ENCODE measurements at regions not wholly inside any gene's neighbourhood (a gene's known extent, or its start where the extent isn't known, plus 50 kb on each side); places are given as distances from the start of the nearest gene placed in this dataset.
"Not testable (repeated sequence)": the region's sequence is repeated elsewhere in the genome, so short reads cannot be mapped to it uniquely, and the experiment has no call there.

GRCh38 chr2:234156326-234156725 is 105.8 kb downstream of the SPP2 start:
- DNase-seq (ENCODE audit: low read depth), result no peak

- DNase-seq (ENCODE audit: low read depth), result not testable (repeated sequence)
Measured at GRCh38 chr2:234152835-234153234, 102.3 kb downstream of the SPP2 start.

- DNase-seq (ENCODE audit: low read depth), result no peak
Measured at GRCh38 chr2:234147335-234147861, 96.9 kb downstream of the SPP2 start.

- no peak for DNase-seq (ENCODE audit: low read depth)
Measured at GRCh38 chr2:234146087-234146826, 95.8 kb downstream of the SPP2 start.

GRCh38 chr2:234145511-234145910 is 95.0 kb downstream of the SPP2 start:
- DNase-seq (ENCODE audit: low read depth), result no peak

- DNase-seq (ENCODE audit: low read depth), result no peak
Measured at GRCh38 chr2:234145057-234145456, 94.6 kb downstream of the SPP2 start.

GRCh38 chr2:234143896-234144295 is 93.4 kb downstream of the SPP2 start:
- DNase-seq (ENCODE audit: low read depth), result no peak

- DNase-seq (ENCODE audit: low read depth), result no peak
Measured at GRCh38 chr2:234142530-234142929, 92.0 kb downstream of the SPP2 start.

GRCh38 chr2:234139755-234140154 is 89.3 kb downstream of the SPP2 start:
- no peak for DNase-seq (ENCODE audit: low read depth)

- no peak for DNase-seq (ENCODE audit: low read depth)
Measured at GRCh38 chr2:234138836-234139235, 88.3 kb downstream of the SPP2 start.

GRCh38 chr2:234137400-234138014 is 87.0 kb downstream of the SPP2 start:
- no peak for DNase-seq (ENCODE audit: low read depth)

GRCh38 chr2:234136461-234136860 is 86.0 kb downstream of the SPP2 start:
- DNase-seq (ENCODE audit: low read depth), result no peak

- DNase-seq (ENCODE audit: low read depth), result peak; percentile 12
Measured at GRCh38 chr2:234135750-234136221, 85.3 kb downstream of the SPP2 start.

- no peak for DNase-seq (ENCODE audit: low read depth)
Measured at GRCh38 chr2:234134496-234134895, 84.0 kb downstream of the SPP2 start.

- no peak for DNase-seq (ENCODE audit: low read depth)
Measured at GRCh38 chr2:234133004-234133403, 82.5 kb downstream of the SPP2 start.

GRCh38 chr2:234130777-234131181 is 80.3 kb downstream of the SPP2 start:
- DNase-seq (ENCODE audit: low read depth), result no peak

- no peak for DNase-seq (ENCODE audit: low read depth)
Measured at GRCh38 chr2:234128606-234129005, 78.1 kb downstream of the SPP2 start.

Measured in stimulated activated CD8-positive, alpha-beta memory T cell treated with anti-CD3 and anti-CD28 coated beads, Interleukin-12 subunit alpha, Interleukin-12 subunit beta, amount 100 ng/mL, for 4 hours (primary cell).